Stimulated activated CD8-positive, alpha-beta memory T cell treated with anti-CD3 and anti-CD28 coated beads, Interleukin-2, amount 100 ng/mL, for 48 hours (primary cell): ENCODE measurements at regions not wholly inside any gene's neighbourhood (a gene's known extent, or its start where the extent isn't known, plus 50 kb on each side); places are given as distances from the start of the nearest gene placed in this dataset.

Experiments used
- DNase-seq, 2 donors: peaks; one replicate each; pipeline ENCODE4 v3.0.0-alpha.2; 2020; ENCODE audit warnings: low read depth in 2 of 2

DNA sequence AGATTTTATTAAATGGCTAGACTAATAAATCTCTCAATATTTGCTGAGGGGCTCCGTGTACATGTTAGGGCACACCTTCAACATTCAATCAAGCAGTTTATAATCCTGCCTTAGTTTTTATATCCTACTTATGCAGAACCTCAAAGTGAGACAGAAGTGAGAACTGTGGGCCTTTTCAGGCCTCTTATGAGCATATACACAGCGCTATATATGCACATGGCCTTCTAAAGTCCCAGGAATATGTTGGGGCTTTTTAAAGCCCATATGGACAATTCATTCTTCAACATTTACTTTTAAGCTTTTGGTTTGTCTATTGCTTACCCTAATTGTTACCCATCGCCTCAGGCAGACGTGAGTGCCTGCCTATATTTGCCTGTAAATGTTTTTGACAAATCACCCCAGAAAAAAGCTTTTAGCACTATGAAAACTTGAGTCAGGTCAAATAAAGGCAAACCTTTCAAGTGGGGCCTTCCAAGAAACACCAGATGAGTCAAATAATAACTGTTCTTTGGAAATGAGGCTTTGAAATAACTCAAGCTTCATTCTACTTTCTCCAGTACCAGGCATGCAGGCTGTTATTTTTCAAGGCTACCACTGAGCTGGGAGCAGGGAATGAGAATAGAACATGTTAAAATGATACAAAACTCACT lies 58.2 kb downstream of the ESM1 start:
- no peak for DNase-seq

- no peak for DNase-seq
Measured at GRCh38 chr5:54924487-54924886, 60.9 kb downstream of the ESM1 start.

DNA sequence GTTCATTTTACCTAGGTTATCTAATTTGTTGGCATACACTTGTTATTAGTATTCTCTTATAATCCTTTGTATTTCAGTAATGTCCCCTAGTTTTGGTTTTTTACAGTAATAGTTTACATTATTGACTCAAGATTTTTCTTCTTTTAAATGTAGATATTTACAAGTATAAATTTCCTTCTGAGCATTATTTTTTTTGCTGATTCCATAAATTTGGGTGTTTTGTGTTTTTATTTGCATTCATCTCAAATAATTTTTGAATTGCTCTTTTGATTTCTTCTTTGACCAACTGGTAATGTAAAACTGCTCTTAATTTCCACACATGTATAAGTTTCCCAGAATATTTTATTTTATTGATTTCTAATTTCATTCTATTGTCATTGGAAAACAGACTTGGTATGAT lies 68.1 kb downstream of the ESM1 start:
- no peak for DNase-seq

DNA sequence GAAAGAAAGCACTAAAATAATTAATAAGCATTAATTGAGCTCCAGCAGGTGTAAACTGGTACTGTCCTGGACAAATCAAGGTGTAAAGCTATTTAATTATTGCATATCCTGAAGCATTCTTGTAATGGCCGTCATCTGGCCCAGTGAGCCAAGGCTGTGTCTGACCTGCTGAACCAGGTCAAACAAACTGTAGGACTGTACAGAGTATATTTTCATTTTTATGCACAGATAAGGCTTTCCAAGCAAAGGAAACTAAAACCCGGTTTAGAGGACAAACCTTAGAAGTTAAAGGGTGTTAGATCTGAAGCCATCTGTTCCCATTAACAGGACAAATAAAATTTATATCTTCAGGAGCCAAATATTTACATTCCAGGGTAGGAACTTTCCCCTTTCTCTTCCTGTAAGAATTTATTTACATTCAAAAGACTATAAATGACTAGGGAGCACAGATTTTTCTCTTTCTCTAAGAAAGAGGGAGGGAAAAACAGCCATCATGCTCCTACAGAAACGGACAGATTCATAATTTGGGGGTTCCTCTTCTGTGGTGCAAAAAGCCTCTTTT lies 69.8 kb downstream of the ESM1 start:
- DNase-seq: no peak

DNA sequence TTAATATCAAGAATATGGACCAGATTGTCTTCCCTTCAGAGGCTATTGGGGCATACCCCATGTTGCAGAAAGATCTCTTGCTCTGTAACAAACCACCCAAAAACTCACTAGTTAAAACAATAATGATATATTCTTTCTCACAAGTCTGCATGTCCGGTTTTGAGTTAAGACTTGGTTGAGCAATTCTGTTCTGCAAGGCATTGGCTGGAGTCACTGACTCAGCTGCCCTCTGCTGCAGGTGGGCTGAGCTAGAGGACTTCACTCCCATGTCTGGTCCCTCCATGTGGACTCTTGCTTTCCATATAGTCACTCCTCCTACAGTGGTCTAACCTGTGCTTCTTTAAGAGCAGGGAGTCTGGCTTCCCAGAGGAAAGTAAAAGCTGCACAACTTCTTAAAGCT lies 73.4 kb downstream of the ESM1 start:
- no peak for DNase-seq

- no peak for DNase-seq
Measured at GRCh38 chr5:54909911-54910870, 75.2 kb downstream of the ESM1 start.

GRCh38 chr5:54908774-54909525 lies 76.4 kb downstream of the ESM1 start:
- no peak for DNase-seq

GRCh38 chr5:54905942-54906537 lies 79.4 kb downstream of the ESM1 start:
- peak; percentile 41 to 65 for DNase-seq

GRCh38 chr5:54905246-54905795 lies 80.1 kb downstream of the ESM1 start:
- no peak for DNase-seq

DNA sequence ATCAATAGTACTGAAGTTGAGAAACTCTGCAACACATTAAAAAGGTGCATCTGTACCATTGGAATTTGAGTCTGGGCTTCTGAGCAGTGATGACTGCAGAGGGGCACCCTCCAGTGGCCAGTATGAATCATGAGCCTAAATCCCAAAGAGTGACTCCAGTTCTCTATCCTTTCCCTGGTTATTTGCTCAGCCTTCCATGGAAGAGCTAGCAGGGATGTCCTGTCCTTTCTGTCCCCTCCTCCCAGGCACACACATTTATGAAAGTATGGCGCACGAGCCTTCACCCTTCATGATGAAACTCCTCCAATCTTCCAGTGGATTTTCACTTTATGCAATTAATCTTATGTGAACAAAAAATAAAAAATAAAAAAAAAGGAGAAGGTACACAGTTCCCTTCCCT lies 81.0 kb downstream of the ESM1 start:
- no peak for DNase-seq

DNA sequence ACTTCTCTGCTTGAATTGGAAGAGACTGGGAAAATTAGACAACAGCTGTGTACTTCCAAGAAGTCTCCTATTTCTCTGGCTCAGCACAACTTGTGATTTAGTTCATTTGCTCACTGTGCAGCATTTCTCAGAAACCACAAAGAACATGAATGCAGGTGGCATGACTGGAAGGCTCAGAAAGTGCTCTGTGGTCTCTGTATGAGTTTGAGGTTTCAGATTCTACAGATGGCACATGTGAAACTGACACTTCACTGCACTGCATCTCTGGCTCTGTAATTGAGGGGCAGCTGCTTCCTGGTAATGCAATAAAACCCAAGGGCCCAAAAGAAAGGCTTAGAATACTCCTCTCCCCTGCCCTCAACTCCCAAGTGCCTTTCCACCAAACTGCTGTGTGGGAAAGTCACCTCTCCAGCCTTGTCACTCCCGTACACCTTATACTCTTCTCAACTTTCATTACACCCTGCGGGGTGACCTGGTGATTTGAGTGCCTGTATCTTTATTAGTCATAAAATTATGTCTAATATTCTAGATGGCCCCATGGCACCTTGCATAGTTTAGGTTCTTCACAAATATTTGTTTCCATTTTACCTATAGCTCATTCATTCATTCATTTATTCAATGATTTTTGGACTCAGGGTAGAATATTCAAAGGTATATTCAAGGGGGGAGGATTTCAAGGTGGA lies 82.5 kb downstream of the ESM1 start:
- peak in 1 of 2 donors; percentile 32 for DNase-seq

DNA sequence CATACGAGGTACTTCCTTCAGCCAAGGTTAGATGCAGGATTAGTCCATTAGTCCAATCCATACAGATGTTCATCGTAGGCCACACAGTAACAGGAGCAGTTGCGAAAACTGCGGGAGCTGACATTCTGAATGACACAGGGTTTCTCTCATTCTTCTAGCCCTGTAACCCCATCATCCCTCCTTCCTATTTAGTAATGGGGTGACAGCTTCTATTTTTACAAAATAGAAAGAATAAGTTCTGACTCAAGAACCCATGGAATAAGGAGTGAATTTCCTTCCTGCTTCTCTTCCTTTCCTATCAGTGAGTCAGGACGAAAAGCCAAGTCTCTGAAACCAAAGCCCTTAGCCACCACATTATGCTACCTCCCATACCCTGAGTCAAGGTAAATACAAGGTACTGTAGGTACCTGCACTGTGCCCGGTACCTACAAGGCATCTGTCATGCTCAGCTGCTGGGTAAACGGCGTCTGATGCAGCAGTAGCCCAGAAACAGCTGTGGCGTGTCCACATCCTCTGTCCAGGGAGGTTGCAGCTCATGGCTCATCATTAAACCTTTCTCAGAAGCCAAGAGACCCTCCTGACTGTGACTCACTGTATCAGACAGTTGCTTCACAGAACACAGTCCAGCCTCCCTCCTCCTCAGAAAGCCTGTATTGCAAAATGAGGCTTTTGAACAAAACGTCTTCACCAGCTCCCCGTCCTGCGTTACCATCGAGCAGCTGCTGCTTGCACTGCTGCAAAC lies 84.2 kb downstream of the ESM1 start:
- no peak for DNase-seq

DNA sequence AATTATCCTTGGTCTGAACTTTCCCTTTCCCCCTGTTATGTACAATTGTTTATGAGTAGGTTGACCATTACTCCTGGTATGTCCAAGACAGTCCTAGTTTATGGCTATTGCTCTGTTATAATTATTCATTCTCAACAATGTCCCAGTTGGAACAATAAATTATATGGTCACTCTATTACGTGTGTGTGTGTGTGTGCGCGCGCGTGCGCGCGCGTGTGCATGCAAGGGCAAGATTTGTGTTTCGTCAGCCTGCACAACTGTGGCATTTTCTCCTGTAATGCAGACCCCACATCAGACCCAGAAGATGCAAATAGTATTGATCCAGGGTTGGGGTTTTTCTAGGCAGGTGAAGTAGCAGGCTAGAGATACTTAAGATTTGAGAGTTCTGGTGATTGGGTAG lies 88.4 kb downstream of the ESM1 start:
- DNase-seq: no peak

- no peak for DNase-seq
Measured at GRCh38 chr5:54895816-54896341, 89.5 kb downstream of the ESM1 start.

GRCh38 chr5:54894957-54895815 lies 90.2 kb downstream of the ESM1 start:
- no peak for DNase-seq

DNA sequence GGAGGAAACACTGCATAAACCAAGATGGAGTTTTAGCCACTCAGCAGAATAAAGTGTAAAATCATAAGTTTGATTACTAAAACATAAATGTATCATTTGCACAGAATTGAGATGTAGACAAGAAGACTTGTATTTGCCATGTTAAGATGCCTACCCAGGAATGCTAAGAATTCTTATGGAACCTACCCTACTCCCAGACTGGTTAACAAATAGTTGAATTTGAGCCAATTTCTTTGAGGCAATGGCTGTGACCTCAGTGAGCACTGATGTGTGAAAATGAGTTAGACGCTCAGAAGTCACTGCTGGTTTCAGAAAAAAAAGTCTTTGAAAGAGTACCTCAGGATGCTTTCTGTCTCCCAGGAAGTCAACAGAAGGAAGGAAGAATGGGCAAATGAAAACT lies 95.6 kb downstream of the ESM1 start:
- no peak for DNase-seq

- DNase-seq: no peak
Measured at GRCh38 chr5:54887663-54888062, 97.7 kb downstream of the ESM1 start.

DNA sequence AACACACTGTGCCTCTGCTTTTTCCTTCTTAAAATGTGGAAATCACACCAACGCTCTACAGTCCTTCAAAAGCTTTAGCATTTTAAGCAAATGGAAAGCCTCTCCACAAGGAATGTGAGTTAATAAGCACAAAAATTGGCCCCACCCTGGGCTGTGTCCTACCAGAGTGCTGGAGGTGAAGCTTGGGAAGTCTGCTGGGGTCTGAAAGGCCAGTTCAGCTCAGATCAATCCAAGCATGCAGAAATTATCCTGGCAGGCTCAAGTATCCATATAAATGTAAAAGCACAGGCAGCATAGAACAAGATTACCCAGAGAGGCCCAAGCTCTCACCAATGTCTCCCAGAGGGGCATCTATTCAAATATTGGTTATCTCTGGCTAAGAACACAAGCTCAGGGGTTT lies 98.5 kb downstream of the ESM1 start:
- no peak for DNase-seq

GRCh38 chr5:54885636-54886035 lies 99.8 kb downstream of the ESM1 start:
- DNase-seq: no peak
